DND-41 (cell line): ENCODE measurements at regions not wholly inside any gene's neighbourhood (a gene's known extent, or its start where the extent isn't known, plus 50 kb on each side); places are given as distances from the start of the nearest gene placed in this dataset.

Source experiments
- ATAC-seq: fragments of 200-7000 bp; cut with Tn5 transposase; 3 replicates; pipeline ENCODE4 v1.9.1; 2021; ENCODE audit warnings: low read depth; ENCODE audit not compliant: insufficient read depth
- DNase-seq: peaks from one replicate; pipeline ENCODE4 v3.0.0-alpha.2; 2020
- H2AFZ ChIP-seq: 2 replicates; pipeline ENCODE4 v1.6.0; 2012; ENCODE audit warnings: low read depth, low read length
- H3K27ac ChIP-seq: 2 replicates; pipeline ENCODE4 v1.5.1; 2012; ENCODE audit warnings: low read length, inconsistent platforms
- H3K27me3 ChIP-seq: fragments of 200-600 bp; sonication (generic); 2 replicates; pipeline ENCODE4 v1.6.0; 2012; ENCODE audit warnings: low read length, mild to moderate bottlenecking, inconsistent platforms; ENCODE audit not compliant: insufficient read depth, poor library complexity
- H3K36me3 ChIP-seq: 2 replicates; pipeline ENCODE4 v1.5.1; 2012; ENCODE audit warnings: low read length, inconsistent platforms; ENCODE audit not compliant: insufficient read depth
- H3K4me1 ChIP-seq: 2 replicates; pipeline ENCODE4 v1.5.1; 2012; ENCODE audit warnings: mild to moderate bottlenecking, low read length; ENCODE audit not compliant: insufficient read depth
- H3K4me2 ChIP-seq: 2 replicates; pipeline ENCODE4 v1.6.0; 2012; ENCODE audit warnings: mild to moderate bottlenecking, moderate library complexity, low read length, inconsistent platforms; ENCODE audit not compliant: insufficient read depth
- H3K4me3 ChIP-seq, 2 experiments: fragments of 200-600 bp in 1 of 2; shearing (Covaris generic) in 1 of 2; 2 replicates each; pipeline ENCODE4 v1.5.1; 2012 to 2016; ENCODE audit warnings: inconsistent platforms in 2 of 2, low read length in 2 of 2, mild to moderate bottlenecking in 2 of 2, low read depth in 1 of 2, moderate library complexity in 1 of 2
- H3K79me2 ChIP-seq: 2 replicates; pipeline ENCODE4 v1.6.0; 2012; ENCODE audit warnings: low read length, inconsistent platforms; ENCODE audit not compliant: insufficient read depth
- H3K9ac ChIP-seq: 2 replicates; pipeline ENCODE4 v1.6.0; 2012; ENCODE audit warnings: low read depth, mild to moderate bottlenecking, inconsistent platforms, low read length, moderate library complexity
- H3K9me3 ChIP-seq: 2 replicates; pipeline ENCODE4 v1.5.1; 2012; ENCODE audit warnings: low read length, moderate library complexity, mild to moderate bottlenecking, inconsistent platforms; ENCODE audit not compliant: insufficient read depth, severe bottlenecking
- H4K20me1 ChIP-seq: 2 replicates; pipeline ENCODE4 v1.6.0; 2012; ENCODE audit warnings: low read length; ENCODE audit not compliant: insufficient read depth
- CTCF ChIP-seq: IDR thresholded peaks from 2 replicates; pipeline ENCODE4 v1.5.1; 2012; ENCODE audit warnings: borderline replicate concordance, low read length, moderate library complexity, mild to moderate bottlenecking; ENCODE audit not compliant: poor library complexity, severe bottlenecking; ENCODE audit errors: extremely low read depth
- EZH2 ChIP-seq: IDR thresholded peaks from 3 replicates; pipeline ENCODE4 v1.6.1; 2012; ENCODE audit warnings: borderline replicate concordance, low read depth, mild to moderate bottlenecking, moderate library complexity, low read length, inconsistent platforms; ENCODE audit not compliant: severe bottlenecking

GRCh38 chr6:139722530-139722929, 348.1 kb upstream of the CITED2 start:
- TF ChIP-seq CTCF (no peak), EZH2 (no peak)
- Histone ChIP-seq H3K4me1 (no peaks in the 10 kb centered on the region), H3K27ac (no peak overlapping the region), H2AFZ (no peak overlapping the region), H3K4me3 (no peak overlapping the region), H3K9me3 (no peaks in the 10 kb centered on the region), H3K9ac (no peak overlapping the region), H3K79me2 (no peaks in the 10 kb centered on the region), H3K36me3 (no peaks in the 10 kb centered on the region), H3K27me3 (no peaks in the 10 kb centered on the region), H4K20me1 (no peaks in the 10 kb centered on the region), H3K4me2 (no peak overlapping the region)
- ATAC-seq (no peak), DNase-seq (no peak)

GRCh38 chr6:139721954-139722353, 347.5 kb upstream of the CITED2 start:
- H3K4me3 ChIP-seq = no peak overlapping the region
- no peaks in the 10 kb centered on the region for H3K79me2 ChIP-seq
- no peak overlapping the region for H3K27ac ChIP-seq
- no peaks in the 10 kb centered on the region for H3K9me3 ChIP-seq
- TF ChIP-seq CTCF (no peak), EZH2 (no peak)
- no peak overlapping the region for H2AFZ ChIP-seq
- no peak overlapping the region for H3K9ac ChIP-seq
- H3K4me1 ChIP-seq = no peaks in the 10 kb centered on the region
- no peaks in the 10 kb centered on the region for H3K27me3 ChIP-seq
- DNase-seq (no peak), ATAC-seq (no peak)
- no peak overlapping the region for H3K4me2 ChIP-seq
- H4K20me1 ChIP-seq = no peaks in the 10 kb centered on the region
- H3K36me3 ChIP-seq = no peaks in the 10 kb centered on the region

- H3K4me2 ChIP-seq = no peak overlapping the region
- no peak overlapping the region for H3K4me3 ChIP-seq
- no peaks in the 10 kb centered on the region for H3K9me3 ChIP-seq
- H3K9ac ChIP-seq = no peak overlapping the region
- H4K20me1 ChIP-seq = no peaks in the 10 kb centered on the region
- ATAC-seq (no peak), DNase-seq (no peak)
- H2AFZ ChIP-seq = no peak overlapping the region
- H3K27ac ChIP-seq = no peak overlapping the region
- H3K27me3 ChIP-seq = no peaks in the 10 kb centered on the region
- H3K36me3 ChIP-seq = no peaks in the 10 kb centered on the region
- TF ChIP-seq CTCF = no peak
- no peak for TF ChIP-seq EZH2
- no peaks in the 10 kb centered on the region for H3K79me2 ChIP-seq
- H3K4me1 ChIP-seq = no peaks in the 10 kb centered on the region
Measured at GRCh38 chr6:139713900-139714506, 339.6 kb upstream of the CITED2 start.

- Histone ChIP-seq H3K9ac (no peak overlapping the region), H2AFZ (no peak overlapping the region), H3K4me2 (no peak overlapping the region), H3K79me2 (no peaks in the 10 kb centered on the region), H3K4me3 (no peak overlapping the region), H3K27me3 (no peaks in the 10 kb centered on the region), H3K27ac (no peak overlapping the region), H3K36me3 (no peaks in the 10 kb centered on the region), H3K9me3 (no peaks in the 10 kb centered on the region), H3K4me1 (no peaks in the 10 kb centered on the region), H4K20me1 (no peaks in the 10 kb centered on the region)
- no peak for TF ChIP-seq CTCF
- DNase-seq = no peak
- no peak for ATAC-seq
Measured at GRCh38 chr6:139713424-139713823, 339.0 kb upstream of the CITED2 start.
